NCI-H1436 (cell line): ENCODE measurements at regions not wholly inside any gene's neighbourhood (a gene's known extent, or its start where the extent isn't known, plus 50 kb on each side); places are given as distances from the start of the nearest gene placed in this dataset.
"Not testable (repeated sequence)": the region's sequence is repeated elsewhere in the genome, so short reads cannot be mapped to it uniquely, and the experiment has no call there.

Experiments used
- DNase-seq: peaks from one replicate; lab custom pipeline; 2025; lab: John Stamatoyannopoulos, UW

GRCh38 chr3:8001712-8002111, 499.9 kb upstream of the LMCD1 start:
- no peak for DNase-seq

- DNase-seq, result no peak
Observed at GRCh38 chr3:8011902-8012301, 489.7 kb upstream of the LMCD1 start.

GRCh38 chr3:8020047-8020841, 481.4 kb upstream of the LMCD1 start:
- DNase-seq, result no peak

- no peak for DNase-seq
Observed at GRCh38 chr3:8027954-8028353, 473.7 kb upstream of the LMCD1 start.

- DNase-seq, result no peak
Observed at GRCh38 chr3:8050283-8050682, 451.3 kb upstream of the LMCD1 start.

- no peak for DNase-seq
Observed at GRCh38 chr3:8052659-8053058, 449.0 kb upstream of the LMCD1 start.

GRCh38 chr3:8068135-8068534, 433.5 kb upstream of the LMCD1 start:
- not testable (repeated sequence) for DNase-seq

GRCh38 chr3:8069471-8069870, 432.2 kb upstream of the LMCD1 start:
- DNase-seq, result no peak

GRCh38 chr3:8070011-8070410, 431.6 kb upstream of the LMCD1 start:
- no peak for DNase-seq

- DNase-seq, result not testable (repeated sequence)
Observed at GRCh38 chr3:8074740-8075139, 426.9 kb upstream of the LMCD1 start.

- no peak for DNase-seq
Observed at GRCh38 chr3:8077126-8077525, 424.5 kb upstream of the LMCD1 start.

- no peak for DNase-seq
Observed at GRCh38 chr3:8080464-8080863, 421.2 kb upstream of the LMCD1 start.

GRCh38 chr3:8085498-8085897, 416.1 kb upstream of the LMCD1 start:
- DNase-seq, result no peak

- no peak for DNase-seq
Observed at GRCh38 chr3:8087951-8088350, 413.7 kb upstream of the LMCD1 start.

- DNase-seq, result no peak
Observed at GRCh38 chr3:8094415-8094814, 407.2 kb upstream of the LMCD1 start.

GRCh38 chr3:8095724-8096123, 405.9 kb upstream of the LMCD1 start:
- DNase-seq, result no peak

- DNase-seq, result no peak
Observed at GRCh38 chr3:8097690-8098089, 403.9 kb upstream of the LMCD1 start.

GRCh38 chr3:8103954-8104353, 397.7 kb upstream of the LMCD1 start:
- DNase-seq, result no peak

GRCh38 chr3:8106921-8107320, 394.7 kb upstream of the LMCD1 start:
- no peak for DNase-seq

- DNase-seq, result peak; percentile 22
Observed at GRCh38 chr3:8110966-8111798, 390.4 kb upstream of the LMCD1 start.

- DNase-seq, result no peak
Observed at GRCh38 chr3:8112587-8112986, 389.0 kb upstream of the LMCD1 start.

- no peak for DNase-seq
Observed at GRCh38 chr3:8113626-8114025, 388.0 kb upstream of the LMCD1 start.

GRCh38 chr3:8128686-8129085, 372.9 kb upstream of the LMCD1 start:
- no peak for DNase-seq
